Brain microvascular endothelial cell (primary cell): ENCODE measurements at regions not wholly inside any gene's neighbourhood (a gene's known extent, or its start where the extent isn't known, plus 50 kb on each side); places are given as distances from the start of the nearest gene placed in this dataset.

Experiments
- DNase-seq: peaks from one replicate; pipeline ENCODE4 v3.0.0-alpha.2; 2020
- H3K27ac ChIP-seq: fragments of 250-450 bp; sonication (Bioruptor Pico); 2 replicates; pipeline ENCODE4 v1.5.1; 2020; ENCODE audit warnings: mild to moderate bottlenecking, moderate library complexity
- H3K27me3 ChIP-seq: fragments of 250-450 bp; sonication (Bioruptor Pico); replicated peaks from 2 replicates; pipeline ENCODE4 v1.5.1; 2020; ENCODE audit warnings: mild to moderate bottlenecking
- H3K36me3 ChIP-seq: fragments of 250-450 bp; sonication (Bioruptor Pico); replicated peaks from 2 replicates; pipeline ENCODE4 v1.5.1; 2020; ENCODE audit warnings: mild to moderate bottlenecking
- H3K4me3 ChIP-seq: 2 replicates; pipeline ENCODE4 v1.5.1; 2011; ENCODE audit warnings: low read depth, mild to moderate bottlenecking, control low read depth, low read length, moderate library complexity
- CTCF ChIP-seq: IDR thresholded peaks from 2 replicates; pipeline ENCODE4 v1.5.1; 2011; ENCODE audit warnings: low read depth, mild to moderate bottlenecking, moderate library complexity, low read length, control low read depth, inconsistent platforms; ENCODE audit errors: missing control alignments
- in situ Hi-C: cut with HindIII; loops from 2 replicates; pipeline ENCODE4 v1.10.0; 2017; ENCODE audit warnings: low sequenced_read_pairs, low pct_ligation_motif_present

DNA sequence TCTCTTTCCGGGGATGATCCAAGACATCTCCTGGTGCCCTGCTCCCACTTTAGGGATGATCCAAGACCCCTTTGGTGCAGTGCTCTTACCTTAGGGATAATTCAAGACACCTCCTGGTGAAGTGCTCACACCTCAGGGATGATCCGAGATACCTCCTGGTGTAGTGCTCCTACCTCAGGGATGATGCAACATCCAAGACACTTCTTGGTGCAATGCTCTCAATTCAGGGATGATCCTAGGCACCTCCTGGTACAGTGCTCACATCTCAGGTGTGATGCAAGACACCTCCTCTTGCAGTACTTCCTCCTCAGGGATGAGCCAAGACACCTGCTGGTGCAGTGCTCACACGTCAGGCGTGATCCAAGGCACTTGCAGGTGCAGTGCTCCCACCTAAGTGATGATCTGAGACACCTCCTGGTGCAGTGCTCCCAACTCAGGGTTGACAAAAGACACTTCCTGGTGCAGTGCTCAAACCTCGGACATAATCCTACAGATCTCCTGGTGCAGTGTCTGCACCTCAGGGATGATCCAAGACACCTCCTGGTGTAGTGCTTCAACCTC lies 122.3 kb downstream of the ASB1 start:
- H3K27me3 ChIP-seq, result no peaks in the 10 kb centered on the region

DNA sequence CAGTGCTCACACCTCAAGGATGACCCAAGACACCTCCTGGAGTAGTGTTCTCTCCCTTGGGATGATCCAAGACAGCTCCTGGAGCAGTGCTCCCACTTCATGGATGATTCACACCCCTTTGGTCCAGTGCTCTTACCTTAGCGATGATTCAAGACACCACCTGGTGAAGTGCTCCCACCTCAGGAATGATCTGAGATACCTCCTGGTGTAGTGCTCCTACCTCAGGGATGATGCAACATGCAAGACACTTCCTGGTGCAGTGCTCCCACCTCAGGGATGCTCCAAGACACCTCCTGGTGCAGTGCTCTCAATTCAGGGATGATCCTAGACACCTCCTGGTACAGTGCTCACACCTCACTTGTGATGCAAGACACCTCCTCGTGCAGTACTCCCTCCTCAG lies 123.1 kb downstream of the ASB1 start:
- Histone ChIP-seq H3K27me3 (no peaks in the 10 kb centered on the region), H3K27ac (no peak overlapping the region), H3K4me3 (no peak overlapping the region), H3K36me3 (no peaks in the 10 kb centered on the region)
- TF ChIP-seq CTCF, result no peak
- no peak for DNase-seq
- in situ Hi-C loops, result no loop called here

More for the DNA sequence above, 122.3 kb downstream of the ASB1 start:
- in situ Hi-C loops, result no loop called here
- no peaks in the 10 kb centered on the region for H3K36me3 ChIP-seq
- no peak for TF ChIP-seq CTCF
- no peak overlapping the region for H3K27ac ChIP-seq
- no peak overlapping the region for H3K4me3 ChIP-seq
- no peak for DNase-seq

GRCh38 chr2:238551091-238551490 lies 124.4 kb downstream of the ASB1 start:
- Histone ChIP-seq H3K4me3 (no peak overlapping the region), H3K27me3 (no peaks in the 10 kb centered on the region), H3K27ac (no peak overlapping the region), H3K36me3 (no peaks in the 10 kb centered on the region)
- TF ChIP-seq CTCF, result no peak
- in situ Hi-C loops, result no loop called here
- no peak for DNase-seq

DNA sequence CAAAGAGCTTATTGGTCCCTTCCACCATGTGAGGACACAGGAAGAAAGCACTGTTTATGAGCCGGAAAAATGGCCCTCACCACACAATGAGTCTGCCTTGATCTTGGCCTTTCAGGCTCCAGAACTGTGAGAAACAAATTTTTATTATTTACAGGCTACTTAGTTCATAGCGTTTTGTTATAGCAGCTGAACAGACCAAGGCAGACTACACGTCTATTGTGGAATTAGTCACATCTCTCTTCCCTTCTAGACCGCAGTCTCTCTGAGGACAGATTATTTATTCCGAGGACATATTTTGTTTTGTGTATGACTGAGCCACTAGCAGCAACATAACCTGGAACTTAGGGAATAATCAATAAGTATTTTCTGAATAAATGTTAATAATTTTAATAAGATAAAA lies 125.5 kb downstream of the ASB1 start:
- H3K36me3 ChIP-seq, result no peaks in the 10 kb centered on the region
- in situ Hi-C loops, result no loop called here
- no peak overlapping the region for H3K27ac ChIP-seq
- no peak for TF ChIP-seq CTCF
- no peak overlapping the region for H3K4me3 ChIP-seq
- no peak for DNase-seq
- H3K27me3 ChIP-seq, result no peaks in the 10 kb centered on the region

GRCh38 chr2:238553159-238553558 lies 126.4 kb downstream of the ASB1 start:
- TF ChIP-seq CTCF, result no peak
- Histone ChIP-seq H3K36me3 (no peaks in the 10 kb centered on the region), H3K27me3 (no peaks in the 10 kb centered on the region), H3K27ac (no peak overlapping the region), H3K4me3 (no peak overlapping the region)
- in situ Hi-C loops, result no loop called here
- DNase-seq, result no peak
